HEK293T (cell line): ENCODE measurements at regions not wholly inside any gene's neighbourhood (a gene's known extent, or its start where the extent isn't known, plus 50 kb on each side); places are given as distances from the start of the nearest gene placed in this dataset.
A peak's percentile ranks its signal among the peaks of the same experiment; 100 is the strongest.

Experiments
- CTCF ChIA-PET: fragments of 350-600 bp; formaldehyde crosslinking; extraction: SDS; loops from one replicate; lab custom pipeline; 2021; ENCODE audit warnings: antibody characterized with exemption, inconsistent platforms; lab: Yijun Ruan, JAX
- POLR2A ChIA-PET: fragments of 350-600 bp; formaldehyde crosslinking; extraction: SDS; loops from one replicate; lab custom pipeline; 2020; ENCODE audit warnings: antibody characterized with exemption, inconsistent platforms; lab: Yijun Ruan, JAX
- DNase-seq: peaks from one replicate; pipeline ENCODE4 v3.0.0; 2012; ENCODE audit warnings: mixed read lengths; ENCODE audit errors: extremely low spot score
- ARNT ChIP-seq: fragments of 450-650 bp; IDR thresholded peaks from 2 replicates; pipeline ENCODE4 v1.6.1; 2017; ENCODE audit warnings: mild to moderate bottlenecking
- BHLHE40 ChIP-seq: fragments of 450-650 bp; IDR thresholded peaks from 2 replicates; pipeline ENCODE4 v1.6.1; 2016; ENCODE audit warnings: mild to moderate bottlenecking, moderate library complexity, borderline replicate concordance
- CTBP1 ChIP-seq: fragments of 450-650 bp; IDR thresholded peaks from 2 replicates; pipeline ENCODE4 v1.6.1; 2016; ENCODE audit warnings: borderline replicate concordance
- ELF4 ChIP-seq: fragments of 450-650 bp; IDR thresholded peaks from 2 replicates; pipeline ENCODE4 v1.6.1; 2017; ENCODE audit warnings: antibody characterized with exemption
- FOXA1 ChIP-seq: fragments of 450-650 bp; IDR thresholded peaks from 2 replicates; pipeline ENCODE4 v1.6.1; 2016; ENCODE audit warnings: mild to moderate bottlenecking
- FOXK2 ChIP-seq: fragments of 450-650 bp; IDR thresholded peaks from 2 replicates; pipeline ENCODE4 v1.6.1; 2016; ENCODE audit warnings: mild to moderate bottlenecking
- FOXM1 ChIP-seq: fragments of 450-650 bp; IDR thresholded peaks from 2 replicates; pipeline ENCODE4 v1.6.1; 2017; ENCODE audit warnings: mild to moderate bottlenecking, borderline replicate concordance
- HDGF ChIP-seq: fragments of 450-650 bp; IDR thresholded peaks from 2 replicates; pipeline ENCODE4 v1.6.1; 2017; ENCODE audit warnings: antibody characterized with exemption, borderline replicate concordance
- L3MBTL2 ChIP-seq: fragments of 450-650 bp; conservative IDR thresholded peaks from 2 replicates; pipeline ENCODE4 v1.6.1; 2016; ENCODE audit warnings: mild to moderate bottlenecking
- LEF1 ChIP-seq: fragments of 450-650 bp; IDR thresholded peaks from 2 replicates; pipeline ENCODE4 v1.6.1; 2017; ENCODE audit warnings: mild to moderate bottlenecking, borderline replicate concordance
- NFRKB ChIP-seq: fragments of 450-650 bp; IDR thresholded peaks from 2 replicates; pipeline ENCODE4 v1.6.1; 2016; ENCODE audit warnings: mild to moderate bottlenecking, moderate library complexity
- PKNOX1 ChIP-seq: fragments of 450-650 bp; IDR thresholded peaks from 2 replicates; pipeline ENCODE4 v1.6.1; 2016
- SP1 ChIP-seq: fragments of 450-650 bp; IDR thresholded peaks from 2 replicates; pipeline ENCODE4 v1.6.1; 2017
- SUZ12 ChIP-seq: fragments of 450-650 bp; IDR thresholded peaks from 2 replicates; pipeline ENCODE4 v1.6.1; 2016; ENCODE audit warnings: mild to moderate bottlenecking
- TARDBP ChIP-seq: fragments of 450-650 bp; IDR thresholded peaks from 2 replicates; pipeline ENCODE4 v1.6.1; 2016
- ZNF384 ChIP-seq: fragments of 450-650 bp; IDR thresholded peaks from 2 replicates; pipeline ENCODE4 v1.6.1; 2016

GRCh38 chr7:131109011-131109758 lies 218.5 kb upstream of the MKLN1 start:
- no peak for DNase-seq
- CTCF ChIA-PET, result interaction anchor here (1.0 to 1.4 kb wide), 3 partner anchors 41 to 398 kb away, joined by 3 to 4 read pairs (median 4); no protein-coding TSS in a partner anchor
- POLR2A ChIA-PET, result interaction anchor here (0.8 to 1.6 kb wide), 4 partner anchors 50 to 218 kb away, joined by 3 to 7 read pairs (median 3); partner anchors contain the start of gene MKLN1
- TF ChIP-seq HDGF, result no peak
- no peak for TF ChIP-seq LEF1
- no peak for TF ChIP-seq PKNOX1
- TF ChIP-seq L3MBTL2, result no peak

- CTCF ChIA-PET, result interaction anchor here (1.0 to 1.4 kb wide), 3 partner anchors 40 to 398 kb away, joined by 3 to 4 read pairs (median 4); no protein-coding TSS in a partner anchor
- TF ChIP-seq L3MBTL2 (peak; percentile 47; the same call in 1 of the 2 replicates), CTBP1 (no peak)
- peak; percentile 54 for DNase-seq
- POLR2A ChIA-PET, result interaction anchor here (1.0 to 1.6 kb wide), 4 partner anchors 51 to 218 kb away, joined by 3 to 7 read pairs (median 3); partner anchors contain the start of gene MKLN1
These were observed 217.8 kb upstream of the MKLN1 start for GRCh38 chr7:131109759-131110296.

- ChIA-PET POLR2A (interaction anchor here (1.0 to 1.6 kb wide), 4 partner anchors 51 to 217 kb away, joined by 3 to 7 read pairs (median 3); partner anchors contain the start of gene MKLN1), CTCF (interaction anchor here (1.0 to 1.4 kb wide), 3 partner anchors 40 to 397 kb away, joined by 3 to 4 read pairs (median 4); no protein-coding TSS in a partner anchor)
- TF ChIP-seq ZNF384, result no peak
- TF ChIP-seq ARNT, result no peak
- TF ChIP-seq SP1, result no peak
- no peak for TF ChIP-seq LEF1
- no peak for TF ChIP-seq ELF4
- TF ChIP-seq FOXA1, result no peak
- TF ChIP-seq TARDBP, result no peak
- no peak for TF ChIP-seq NFRKB
- DNase-seq, result no peak
These were observed 217.2 kb upstream of the MKLN1 start for GRCh38 chr7:131110297-131111080.

GRCh38 chr7:131111081-131111576 lies 216.5 kb upstream of the MKLN1 start:
- no peak for DNase-seq
- ChIA-PET CTCF (no interaction called here), POLR2A (no interaction called here)
- TF ChIP-seq SUZ12 (no peak), FOXA1 (no peak), ZNF384 (no peak), FOXK2 (no peak), TARDBP (no peak), L3MBTL2 (no peak), LEF1 (no peak), HDGF (no peak), FOXM1 (no peak), NFRKB (no peak), PKNOX1 (no peak), ELF4 (no peak)

- CTCF ChIA-PET, result no interaction called here
- DNase-seq, result no peak
- POLR2A ChIA-PET, result no interaction called here
- TF ChIP-seq FOXK2, result no peak
- TF ChIP-seq FOXA1, result no peak
- TF ChIP-seq LEF1, result no peak
- TF ChIP-seq SUZ12, result no peak
- no peak for TF ChIP-seq HDGF
- TF ChIP-seq PKNOX1, result no peak
These were observed 215.9 kb upstream of the MKLN1 start for GRCh38 chr7:131111792-131112191.

- ChIA-PET CTCF (no interaction called here), POLR2A (no interaction called here)
- DNase-seq, result no peak
- TF ChIP-seq SUZ12 (no peak), TARDBP (no peak), CTBP1 (no peak), SP1 (no peak), PKNOX1 (no peak), L3MBTL2 (no peak), FOXK2 (no peak), ELF4 (no peak), BHLHE40 (no peak), FOXM1 (no peak), ARNT (no peak)
These were observed 215.2 kb upstream of the MKLN1 start for GRCh38 chr7:131112431-131112830.
